Astrocyte of the cerebellum (primary cell): ENCODE measurements at regions not wholly inside any gene's neighbourhood (a gene's known extent, or its start where the extent isn't known, plus 50 kb on each side); places are given as distances from the start of the nearest gene placed in this dataset.

Source experiments
- DNase-seq: peaks from one replicate; pipeline ENCODE4 v3.0.0-alpha.2; 2011; ENCODE audit warnings: low read depth
- H3K4me3 ChIP-seq: 2 replicates; pipeline ENCODE4 v1.5.1; 2011; ENCODE audit warnings: mild to moderate bottlenecking, low read depth, low read length, moderate library complexity
- CTCF ChIP-seq: IDR thresholded peaks from 2 replicates; pipeline ENCODE4 v1.5.1; 2012; ENCODE audit warnings: low read length, low read depth, moderate library complexity, mild to moderate bottlenecking; ENCODE audit errors: missing control alignments
- in situ Hi-C: cut with HindIII; loops from 2 replicates; pipeline ENCODE4 v1.10.0; 2017; ENCODE audit warnings: low sequenced_read_pairs

DNA sequence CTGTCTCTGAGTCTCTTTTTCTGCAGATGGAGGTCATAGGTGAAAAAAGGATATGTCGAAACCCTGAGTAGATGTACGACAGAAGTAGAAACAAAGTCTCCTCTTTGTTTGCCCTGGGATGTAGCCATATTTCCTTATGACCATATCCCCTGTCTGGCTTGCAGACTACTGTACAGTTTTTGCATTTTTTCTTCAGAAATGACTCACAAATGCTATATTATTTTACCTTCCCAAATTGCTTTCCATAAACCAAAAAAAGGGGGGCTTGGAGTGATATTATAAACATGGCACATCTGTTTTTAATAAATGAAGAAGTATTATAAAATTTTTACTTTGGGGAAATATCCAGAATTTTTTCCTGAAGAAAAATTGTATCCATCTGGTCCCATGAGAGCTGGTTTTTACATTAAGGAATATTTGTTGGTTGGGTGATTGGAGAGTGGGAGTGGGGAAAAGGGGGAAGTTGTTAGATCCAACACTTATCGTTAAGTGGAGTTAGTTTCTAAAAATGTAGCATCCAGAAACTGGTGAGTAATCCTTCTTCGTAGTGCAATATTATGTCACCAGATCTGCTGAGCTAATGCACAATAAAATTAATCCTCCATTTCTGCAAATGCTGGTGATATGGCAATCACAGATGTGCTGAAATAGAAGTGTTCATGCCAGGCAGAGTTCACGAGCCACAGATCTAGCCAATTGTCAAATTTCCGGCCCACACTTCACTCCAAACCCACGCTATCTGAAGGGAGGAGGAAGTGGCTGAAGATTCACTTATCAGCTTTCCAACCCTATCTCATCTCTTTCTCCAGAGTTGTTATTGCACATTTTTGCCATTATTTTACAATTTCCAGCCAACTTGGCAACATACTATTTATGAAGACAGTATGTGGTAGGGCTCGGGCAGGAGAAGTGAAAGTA is 313.6 kb upstream of the ATP11B start:
- no peak for DNase-seq
- in situ Hi-C loops: loop anchor here (5.0 kb wide), 1 partner anchor 83 kb away; no protein-coding TSS in a partner anchor
- no peak overlapping the region for H3K4me3 ChIP-seq
- TF ChIP-seq CTCF: no peak

- no peak for DNase-seq
- no peak overlapping the region for H3K4me3 ChIP-seq
- in situ Hi-C loops: loop anchor here (5.0 kb wide), 1 partner anchor 80 kb away; no protein-coding TSS in a partner anchor
- no peak for TF ChIP-seq CTCF
These were observed 310.6 kb upstream of the ATP11B start for GRCh38 chr3:182482705-182483104.

GRCh38 chr3:182484682-182485081 is 308.6 kb upstream of the ATP11B start:
- TF ChIP-seq CTCF: no peak
- DNase-seq: no peak
- in situ Hi-C loops: loop anchor here (5.0 kb wide), 1 partner anchor 78 kb away; no protein-coding TSS in a partner anchor
- H3K4me3 ChIP-seq: no peak overlapping the region

DNA sequence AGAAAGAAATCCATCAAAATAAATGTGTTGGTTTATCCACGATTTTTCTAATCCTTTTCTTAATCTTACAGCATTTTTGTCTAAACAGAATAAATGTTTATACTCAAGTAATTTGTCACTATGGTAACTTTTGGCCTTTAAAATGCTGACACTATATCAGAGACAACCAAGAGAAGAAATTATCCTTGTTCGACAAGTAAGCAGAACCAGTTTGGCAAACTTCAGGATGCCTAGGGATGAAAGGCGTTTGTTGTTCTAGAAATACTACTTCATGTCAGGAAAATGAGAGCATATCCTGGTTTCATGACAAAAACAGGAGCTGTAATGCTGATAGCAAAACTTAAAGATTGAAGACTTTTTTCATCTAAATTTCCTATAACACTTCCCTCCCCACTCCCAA is 308.0 kb upstream of the ATP11B start:
- H3K4me3 ChIP-seq: no peak overlapping the region
- DNase-seq: no peak
- in situ Hi-C loops: no loop called here
- no peak for TF ChIP-seq CTCF

GRCh38 chr3:182486463-182486862 is 306.8 kb upstream of the ATP11B start:
- no peak overlapping the region for H3K4me3 ChIP-seq
- no peak for TF ChIP-seq CTCF
- no peak for DNase-seq
- in situ Hi-C loops: no loop called here

DNA sequence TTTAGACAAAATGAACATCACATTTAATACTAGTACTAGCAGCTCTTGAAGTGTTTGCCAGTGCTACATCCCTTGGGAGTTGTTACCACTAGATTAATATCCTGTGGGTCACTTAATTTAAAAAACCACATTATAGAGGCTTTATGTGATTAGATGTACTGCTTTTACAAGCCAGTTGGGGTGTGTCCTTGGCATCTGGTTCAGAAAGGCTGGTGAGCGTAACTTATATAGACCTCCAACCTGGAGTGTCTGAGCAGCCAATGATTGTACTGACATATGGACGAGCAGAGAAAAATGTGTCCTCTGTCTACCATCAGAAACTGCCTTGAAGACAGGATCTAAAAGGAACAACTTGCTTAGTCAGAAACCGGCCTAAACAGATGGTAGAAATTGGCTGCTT is 306.2 kb upstream of the ATP11B start:
- in situ Hi-C loops: no loop called here
- no peak for DNase-seq
- TF ChIP-seq CTCF: no peak
- no peak overlapping the region for H3K4me3 ChIP-seq
